ENCODE measurements at regions not wholly inside any gene's neighbourhood (a gene's known extent, or its start where the extent isn't known, plus 50 kb on each side); places are given as distances from the start of the nearest gene placed in this dataset.

- H3K27me3 ChIP-seq (ENCODE audit: control insufficient read depth in 3 of 3, insufficient read depth in 3 of 3, low read depth in 1 of 3, low read length in 3 of 3): no peaks in the 10 kb centered on the region
- no peak overlapping the region for H3K9ac ChIP-seq (ENCODE audit: low read depth, low read length, poor library complexity)
- H2BK120ac ChIP-seq (ENCODE audit: low read depth, low read length): no peak overlapping the region
- H3K9me3 ChIP-seq (replicated peaks in 1 of 2; ENCODE audit: control insufficient read depth in 2 of 2, insufficient read depth in 1 of 2, low read depth in 1 of 2, low read length in 2 of 2): no peaks in the 10 kb centered on the region
- no peak overlapping the region for H2BK15ac ChIP-seq (ENCODE audit: low read length)
- no peak overlapping the region for H2BK5ac ChIP-seq (ENCODE audit: low read length)
- no peak overlapping the region for H3K4me3 ChIP-seq (ENCODE audit: low read length in 2 of 2)
- no peak overlapping the region for H3K27ac ChIP-seq (replicated peaks; ENCODE audit: low read length)
- no peak overlapping the region for H4K8ac ChIP-seq (ENCODE audit: low read depth, low read length)
- no peak overlapping the region for H3K14ac ChIP-seq (ENCODE audit: low read length)
- no peak overlapping the region for H3K4me2 ChIP-seq (ENCODE audit: insufficient read depth, low read length, poor library complexity, severe bottlenecking)
- no peaks in the 10 kb centered on the region for H3K36me3 ChIP-seq (replicated peaks in 1 of 2; ENCODE audit: control insufficient read depth in 2 of 2, insufficient read depth in 2 of 2, low read length in 2 of 2)
- H3K23ac ChIP-seq (ENCODE audit: low read depth, low read length, poor library complexity): no peak overlapping the region
- H3K18ac ChIP-seq (ENCODE audit: low read length): no peak overlapping the region
- no peak overlapping the region for H2AFZ ChIP-seq (ENCODE audit: low read length)
- no peak overlapping the region for H2BK12ac ChIP-seq (ENCODE audit: low read length)
- H4K91ac ChIP-seq (ENCODE audit: low read depth, low read length, poor library complexity): no peak overlapping the region
- DNase-seq (ENCODE audit: low spot score): no peak
- no CpG with 5 or more reads among the region's 1 CpG for WGBS, 2 donors (ENCODE audit: extremely low coverage in 2 of 2, insufficient read length in 2 of 2, insufficient replicate concordance in 1 of 2)
- peaks cover 0 to 26% of the 10 kb centered on the region in 2 donors for H3K4me1 ChIP-seq (ENCODE audit: control insufficient read depth in 2 of 2, insufficient read depth in 1 of 2, low read depth in 1 of 2, low read length in 2 of 2)
- H3K79me1 ChIP-seq (ENCODE audit: low read depth, low read length): no peaks in the 10 kb centered on the region
- no peak overlapping the region for H3K4ac ChIP-seq (ENCODE audit: low read length)
- H2AK5ac ChIP-seq (ENCODE audit: low read depth, low read length): no peak overlapping the region
Observed at GRCh38 chr7:13235436-13235835, 548.0 kb downstream of the ARL4A start.

GRCh38 chr7:13236026-13236425, 548.6 kb downstream of the ARL4A start:
- Histone ChIP-seq H3K4ac (ENCODE audit: low read length) (no peak overlapping the region), H2BK120ac (ENCODE audit: low read depth, low read length) (no peak overlapping the region), H3K18ac (ENCODE audit: low read length) (no peak overlapping the region), H3K4me1 (ENCODE audit: control insufficient read depth in 2 of 2, insufficient read depth in 1 of 2, low read depth in 1 of 2, low read length in 2 of 2) (peaks cover 0 to 21% of the 10 kb centered on the region in 2 donors), H3K9me3 (replicated peaks in 1 of 2; ENCODE audit: control insufficient read depth in 2 of 2, insufficient read depth in 1 of 2, low read depth in 1 of 2, low read length in 2 of 2) (no peaks in the 10 kb centered on the region), H2AK5ac (ENCODE audit: low read depth, low read length) (no peak overlapping the region), H3K36me3 (replicated peaks in 1 of 2; ENCODE audit: control insufficient read depth in 2 of 2, insufficient read depth in 2 of 2, low read length in 2 of 2) (no peaks in the 10 kb centered on the region), H3K4me2 (ENCODE audit: insufficient read depth, low read length, poor library complexity, severe bottlenecking) (no peak overlapping the region), H3K27ac (replicated peaks; ENCODE audit: low read length) (no peak overlapping the region), H4K8ac (ENCODE audit: low read depth, low read length) (no peak overlapping the region), H2AFZ (ENCODE audit: low read length) (peak overlapping the region; percentile 78), H2BK15ac (ENCODE audit: low read length) (no peak overlapping the region), H3K79me1 (ENCODE audit: low read depth, low read length) (no peaks in the 10 kb centered on the region), H2BK5ac (ENCODE audit: low read length) (no peak overlapping the region), H3K27me3 (ENCODE audit: control insufficient read depth in 3 of 3, insufficient read depth in 3 of 3, low read depth in 1 of 3, low read length in 3 of 3) (no peaks in the 10 kb centered on the region), H3K23ac (ENCODE audit: low read depth, low read length, poor library complexity) (no peak overlapping the region), H3K14ac (ENCODE audit: low read length) (no peak overlapping the region), H2BK12ac (ENCODE audit: low read length) (no peak overlapping the region), H3K9ac (ENCODE audit: low read depth, low read length, poor library complexity) (no peak overlapping the region), H4K91ac (ENCODE audit: low read depth, low read length, poor library complexity) (no peak overlapping the region), H3K4me3 (ENCODE audit: low read length in 2 of 2) (no peak overlapping the region)
- no peak for DNase-seq (ENCODE audit: low spot score)
- no CpG with 5 or more reads among the region's 1 CpG for WGBS, 2 donors (ENCODE audit: extremely low coverage in 2 of 2, insufficient read length in 2 of 2, insufficient replicate concordance in 1 of 2)

GRCh38 chr7:13240349-13240748, 552.9 kb downstream of the ARL4A start:
- no peak overlapping the region for H2BK15ac ChIP-seq (ENCODE audit: low read length)
- DNase-seq (ENCODE audit: low spot score): no peak
- no peak overlapping the region for H2AFZ ChIP-seq (ENCODE audit: low read length)
- no peak overlapping the region for H2BK120ac ChIP-seq (ENCODE audit: low read depth, low read length)
- no peak overlapping the region for H3K27ac ChIP-seq (replicated peaks; ENCODE audit: low read length)
- no peak overlapping the region for H2BK5ac ChIP-seq (ENCODE audit: low read length)
- no peak overlapping the region for H3K4ac ChIP-seq (ENCODE audit: low read length)
- H4K8ac ChIP-seq (ENCODE audit: low read depth, low read length): no peak overlapping the region
- no peak overlapping the region for H3K14ac ChIP-seq (ENCODE audit: low read length)
- H3K4me1 ChIP-seq (ENCODE audit: control insufficient read depth in 2 of 2, insufficient read depth in 1 of 2, low read depth in 1 of 2, low read length in 2 of 2): peaks cover 0 to 14% of the 10 kb centered on the region in 2 donors
- no peak overlapping the region for H4K91ac ChIP-seq (ENCODE audit: low read depth, low read length, poor library complexity)
- H2AK5ac ChIP-seq (ENCODE audit: low read depth, low read length): no peak overlapping the region
- H3K23ac ChIP-seq (ENCODE audit: low read depth, low read length, poor library complexity): no peak overlapping the region
- WGBS, 2 donors (ENCODE audit: extremely low coverage in 2 of 2, insufficient read length in 2 of 2, insufficient replicate concordance in 1 of 2): no CpG with 5 or more reads among the region's 2 CpGs
- no peak overlapping the region for H3K18ac ChIP-seq (ENCODE audit: low read length)
- no peaks in the 10 kb centered on the region for H3K36me3 ChIP-seq (replicated peaks in 1 of 2; ENCODE audit: control insufficient read depth in 2 of 2, insufficient read depth in 2 of 2, low read length in 2 of 2)
- no peak overlapping the region for H2BK12ac ChIP-seq (ENCODE audit: low read length)
- no peaks in the 10 kb centered on the region for H3K79me1 ChIP-seq (ENCODE audit: low read depth, low read length)
- no peak overlapping the region for H3K4me2 ChIP-seq (ENCODE audit: insufficient read depth, low read length, poor library complexity, severe bottlenecking)
- H3K9me3 ChIP-seq (replicated peaks in 1 of 2; ENCODE audit: control insufficient read depth in 2 of 2, insufficient read depth in 1 of 2, low read depth in 1 of 2, low read length in 2 of 2): no peaks in the 10 kb centered on the region
- H3K4me3 ChIP-seq (ENCODE audit: low read length in 2 of 2): no peak overlapping the region
- no peak overlapping the region for H3K9ac ChIP-seq (ENCODE audit: low read depth, low read length, poor library complexity)
- no peaks in the 10 kb centered on the region for H3K27me3 ChIP-seq (ENCODE audit: control insufficient read depth in 3 of 3, insufficient read depth in 3 of 3, low read depth in 1 of 3, low read length in 3 of 3)

DNA sequence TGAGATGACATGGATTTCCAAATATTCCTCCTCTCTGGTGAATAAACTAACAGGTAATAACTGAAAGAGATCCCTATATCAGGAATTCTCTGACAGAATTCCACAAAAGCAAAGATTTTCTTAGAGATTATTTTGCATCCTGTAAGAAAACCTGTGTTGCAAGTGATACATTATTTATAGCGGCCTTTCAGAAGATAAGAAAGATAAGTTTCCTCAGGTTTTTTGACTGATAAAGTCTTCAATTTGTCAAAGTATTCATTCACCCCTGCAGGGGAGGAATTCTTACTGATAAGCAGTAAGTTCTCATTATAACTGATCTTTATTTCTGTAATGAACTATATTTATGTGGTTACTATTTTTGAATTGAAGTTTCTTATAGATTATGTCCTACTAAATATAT, 554.0 kb downstream of the ARL4A start:
- Histone ChIP-seq H3K23ac (ENCODE audit: low read depth, low read length, poor library complexity) (no peak overlapping the region), H3K27ac (replicated peaks; ENCODE audit: low read length) (no peak overlapping the region), H3K18ac (ENCODE audit: low read length) (no peak overlapping the region), H3K9ac (ENCODE audit: low read depth, low read length, poor library complexity) (no peak overlapping the region), H4K91ac (ENCODE audit: low read depth, low read length, poor library complexity) (no peak overlapping the region), H3K4me3 (ENCODE audit: low read length in 2 of 2) (no peak overlapping the region), H4K8ac (ENCODE audit: low read depth, low read length) (no peak overlapping the region), H3K79me1 (ENCODE audit: low read depth, low read length) (no peaks in the 10 kb centered on the region), H2AK5ac (ENCODE audit: low read depth, low read length) (no peak overlapping the region), H2BK15ac (ENCODE audit: low read length) (no peak overlapping the region), H3K4me1 (ENCODE audit: control insufficient read depth in 2 of 2, insufficient read depth in 1 of 2, low read depth in 1 of 2, low read length in 2 of 2) (peaks cover 0 to 4% of the 10 kb centered on the region in 2 donors), H2BK5ac (ENCODE audit: low read length) (no peak overlapping the region), H2BK120ac (ENCODE audit: low read depth, low read length) (no peak overlapping the region), H2BK12ac (ENCODE audit: low read length) (no peak overlapping the region), H3K27me3 (ENCODE audit: control insufficient read depth in 3 of 3, insufficient read depth in 3 of 3, low read depth in 1 of 3, low read length in 3 of 3) (no peaks in the 10 kb centered on the region), H3K9me3 (replicated peaks in 1 of 2; ENCODE audit: control insufficient read depth in 2 of 2, insufficient read depth in 1 of 2, low read depth in 1 of 2, low read length in 2 of 2) (no peaks in the 10 kb centered on the region), H3K36me3 (replicated peaks in 1 of 2; ENCODE audit: control insufficient read depth in 2 of 2, insufficient read depth in 2 of 2, low read length in 2 of 2) (no peaks in the 10 kb centered on the region), H3K4ac (ENCODE audit: low read length) (no peak overlapping the region), H3K4me2 (ENCODE audit: insufficient read depth, low read length, poor library complexity, severe bottlenecking) (no peak overlapping the region), H2AFZ (ENCODE audit: low read length) (no peak overlapping the region), H3K14ac (ENCODE audit: low read length) (no peak overlapping the region)
- no peak for DNase-seq (ENCODE audit: low spot score)
- WGBS, 2 donors (ENCODE audit: extremely low coverage in 2 of 2, insufficient read length in 2 of 2, insufficient replicate concordance in 1 of 2): no CpG with 5 or more reads among the region's 1 CpG

Measured in neuronal stem cell (in vitro differentiated cells).